OCI-LY7 (cell line): ENCODE measurements at regions not wholly inside any gene's neighbourhood (a gene's known extent, or its start where the extent isn't known, plus 50 kb on each side); places are given as distances from the start of the nearest gene placed in this dataset.

Experiments used
- EZH2phosphoT487 ChIP-seq: fragments of 200-600 bp; sonication (generic); IDR thresholded peaks from 2 replicates; pipeline ENCODE4 v1.6.1; 2018; ENCODE audit warnings: low read depth, borderline replicate concordance, mild to moderate bottlenecking, mixed run types, antibody characterized with exemption, low read length, moderate library complexity, mixed read lengths
- TF ChIP-seq, protein P1 (sequence below): fragments of 200-600 bp; sonication (generic); conservative IDR thresholded peaks from 2 replicates; pipeline ENCODE4 v1.5.1; 2014; ENCODE audit warnings: mild to moderate bottlenecking, antibody characterized with exemption, low read length, moderate library complexity, mixed read lengths

DNA sequence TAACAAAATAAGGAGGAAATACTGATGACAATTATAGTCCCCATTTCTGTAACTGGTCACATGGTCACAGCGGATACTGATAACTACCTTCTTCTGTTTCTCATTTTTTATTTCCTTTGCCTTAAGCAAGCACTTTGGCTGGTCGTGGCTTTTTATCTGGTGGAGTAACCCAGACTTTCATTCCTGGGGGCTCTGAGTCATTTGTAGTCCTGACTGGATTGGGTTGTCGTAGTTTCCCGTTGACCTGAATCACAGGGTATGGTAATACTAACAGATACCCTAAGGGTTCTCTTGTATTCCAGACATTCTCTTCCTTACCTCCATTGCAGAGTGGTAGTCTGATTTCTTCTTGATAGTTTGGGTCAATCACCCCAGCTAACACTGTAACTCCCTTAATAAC, 500.3 kb upstream of the ADGRB3 start:
- TF ChIP-seq, protein P1, sequence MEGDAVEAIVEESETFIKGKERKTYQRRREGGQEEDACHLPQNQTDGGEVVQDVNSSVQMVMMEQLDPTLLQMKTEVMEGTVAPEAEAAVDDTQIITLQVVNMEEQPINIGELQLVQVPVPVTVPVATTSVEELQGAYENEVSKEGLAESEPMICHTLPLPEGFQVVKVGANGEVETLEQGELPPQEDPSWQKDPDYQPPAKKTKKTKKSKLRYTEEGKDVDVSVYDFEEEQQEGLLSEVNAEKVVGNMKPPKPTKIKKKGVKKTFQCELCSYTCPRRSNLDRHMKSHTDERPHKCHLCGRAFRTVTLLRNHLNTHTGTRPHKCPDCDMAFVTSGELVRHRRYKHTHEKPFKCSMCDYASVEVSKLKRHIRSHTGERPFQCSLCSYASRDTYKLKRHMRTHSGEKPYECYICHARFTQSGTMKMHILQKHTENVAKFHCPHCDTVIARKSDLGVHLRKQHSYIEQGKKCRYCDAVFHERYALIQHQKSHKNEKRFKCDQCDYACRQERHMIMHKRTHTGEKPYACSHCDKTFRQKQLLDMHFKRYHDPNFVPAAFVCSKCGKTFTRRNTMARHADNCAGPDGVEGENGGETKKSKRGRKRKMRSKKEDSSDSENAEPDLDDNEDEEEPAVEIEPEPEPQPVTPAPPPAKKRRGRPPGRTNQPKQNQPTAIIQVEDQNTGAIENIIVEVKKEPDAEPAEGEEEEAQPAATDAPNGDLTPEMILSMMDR, result no peak
- no peak for TF ChIP-seq EZH2phosphoT487
